SH-SY5Y (cell line): ENCODE measurements at regions not wholly inside any gene's neighbourhood (a gene's known extent, or its start where the extent isn't known, plus 50 kb on each side); places are given as distances from the start of the nearest gene placed in this dataset.

Source experiments
- GATA2 ChIP-seq: IDR thresholded peaks from 2 replicates; pipeline ENCODE4 v1.6.1; 2011; ENCODE audit warnings: mild to moderate bottlenecking, low read depth, low read length
- GATA3 ChIP-seq: IDR thresholded peaks from 2 replicates; pipeline ENCODE4 v1.6.1; 2011; ENCODE audit warnings: low read depth, mild to moderate bottlenecking, low read length, moderate library complexity

DNA sequence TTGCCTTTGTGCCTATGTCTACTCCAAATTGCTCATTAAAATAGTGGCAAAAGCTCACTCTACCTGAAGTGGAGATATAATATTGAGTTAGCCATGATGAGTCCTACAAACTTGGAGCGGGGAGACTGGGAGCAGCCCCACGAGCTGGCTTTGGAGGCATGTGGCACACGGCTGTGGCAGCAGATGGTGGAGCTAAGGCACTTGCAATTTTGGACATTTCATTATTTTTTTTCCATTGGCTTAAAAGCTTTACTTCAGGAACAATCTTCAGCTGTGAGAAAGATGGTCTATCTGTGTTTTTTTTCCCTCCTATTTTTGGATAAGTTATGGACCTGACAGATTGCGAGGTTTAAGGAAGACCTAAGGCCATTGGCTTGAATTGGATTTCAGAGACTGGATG lies 578.3 kb downstream of the CMPK2 start:
- TF ChIP-seq GATA2 (no peak), GATA3 (no peak)
